ENCODE measurements at regions not wholly inside any gene's neighbourhood (a gene's known extent, or its start where the extent isn't known, plus 50 kb on each side); places are given as distances from the start of the nearest gene placed in this dataset.

DNA sequence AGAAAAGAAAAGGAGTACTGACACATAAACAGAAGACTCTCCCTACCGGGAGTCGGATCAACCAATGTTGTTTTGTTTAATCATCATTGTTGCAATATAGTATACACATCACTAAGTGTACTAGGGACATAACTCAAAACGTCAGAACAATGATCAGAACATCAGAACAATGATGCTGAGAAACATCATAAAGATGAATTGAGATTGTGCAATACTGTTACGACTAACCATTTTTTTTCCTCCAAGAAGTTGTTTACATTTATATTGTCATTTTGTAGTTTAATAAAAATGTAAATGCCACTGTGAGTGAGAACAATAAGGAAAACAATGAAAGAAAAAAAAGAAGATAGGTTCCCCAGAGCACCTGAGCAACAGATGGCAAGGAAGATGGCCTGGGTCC is 663.1 kb upstream of the PCDH15 start:
- TF ChIP-seq, protein P1, sequence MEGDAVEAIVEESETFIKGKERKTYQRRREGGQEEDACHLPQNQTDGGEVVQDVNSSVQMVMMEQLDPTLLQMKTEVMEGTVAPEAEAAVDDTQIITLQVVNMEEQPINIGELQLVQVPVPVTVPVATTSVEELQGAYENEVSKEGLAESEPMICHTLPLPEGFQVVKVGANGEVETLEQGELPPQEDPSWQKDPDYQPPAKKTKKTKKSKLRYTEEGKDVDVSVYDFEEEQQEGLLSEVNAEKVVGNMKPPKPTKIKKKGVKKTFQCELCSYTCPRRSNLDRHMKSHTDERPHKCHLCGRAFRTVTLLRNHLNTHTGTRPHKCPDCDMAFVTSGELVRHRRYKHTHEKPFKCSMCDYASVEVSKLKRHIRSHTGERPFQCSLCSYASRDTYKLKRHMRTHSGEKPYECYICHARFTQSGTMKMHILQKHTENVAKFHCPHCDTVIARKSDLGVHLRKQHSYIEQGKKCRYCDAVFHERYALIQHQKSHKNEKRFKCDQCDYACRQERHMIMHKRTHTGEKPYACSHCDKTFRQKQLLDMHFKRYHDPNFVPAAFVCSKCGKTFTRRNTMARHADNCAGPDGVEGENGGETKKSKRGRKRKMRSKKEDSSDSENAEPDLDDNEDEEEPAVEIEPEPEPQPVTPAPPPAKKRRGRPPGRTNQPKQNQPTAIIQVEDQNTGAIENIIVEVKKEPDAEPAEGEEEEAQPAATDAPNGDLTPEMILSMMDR (IDR thresholded peaks at IDR 0.05), result no peak
- no peak for TF ChIP-seq EP300 (IDR thresholded peaks at IDR 0.05)
- TF ChIP-seq POLR2A (IDR thresholded peaks at IDR 0.05), result no peak

Data from sigmoid colon (tissue), 4 donors.